ENCODE measurements at regions not wholly inside any gene's neighbourhood (a gene's known extent, or its start where the extent isn't known, plus 50 kb on each side); places are given as distances from the start of the nearest gene placed in this dataset.

- ChIA-PET CTCF (no interaction called here), POLR2A (no interaction called here)
- no peak overlapping the region for H3K27ac ChIP-seq (ENCODE audit: insufficient read depth in 1 of 2, low read depth in 1 of 2, low read length in 2 of 2, poor library complexity in 1 of 2, severe bottlenecking in 2 of 2)
- no peaks in the 10 kb centered on the region for H3K27me3 ChIP-seq (replicated peaks in 2 of 5; ENCODE audit: control insufficient read depth in 4 of 5, insufficient read depth in 5 of 5, low read length in 4 of 5)
- DNase-seq = no peak
- WGBS (ENCODE audit: insufficient coverage) = no CpG with 5 or more reads among the region's 1 CpG
- H3K36me3 ChIP-seq (ENCODE audit: control insufficient read depth in 4 of 4, insufficient read depth in 4 of 4, low read length in 3 of 4) = no peaks in the 10 kb centered on the region
- no peaks in the 10 kb centered on the region for H3K9me3 ChIP-seq (ENCODE audit: control extremely low read depth in 1 of 5, control insufficient read depth in 4 of 5, insufficient read depth in 2 of 5, low read depth in 1 of 5, low read length in 4 of 5)
- H3K4me3 ChIP-seq (ENCODE audit: control insufficient read depth in 1 of 7, extremely low read depth in 1 of 7, insufficient read depth in 4 of 7, low read depth in 2 of 7, low read length in 6 of 7) = no peak overlapping the region
- no peaks in the 10 kb centered on the region for H3K4me1 ChIP-seq (ENCODE audit: control extremely low read depth in 1 of 4, control insufficient read depth in 4 of 4, insufficient read depth in 4 of 4, low read length in 3 of 4)
Measured at GRCh38 chr18:66334534-66334933, 269.4 kb downstream of the CDH19 start.

- 100% methylated on average over 1 of the region's 1 CpG for WGBS (ENCODE audit: insufficient coverage)
- DNase-seq = no peak
- CTCF ChIA-PET = no interaction called here
- Histone ChIP-seq H3K27ac (ENCODE audit: insufficient read depth in 1 of 2, low read depth in 1 of 2, low read length in 2 of 2, poor library complexity in 1 of 2, severe bottlenecking in 2 of 2) (no peak overlapping the region), H3K27me3 (replicated peaks in 2 of 5; ENCODE audit: control insufficient read depth in 4 of 5, insufficient read depth in 5 of 5, low read length in 4 of 5) (no peaks in the 10 kb centered on the region), H3K4me3 (ENCODE audit: control insufficient read depth in 1 of 7, extremely low read depth in 1 of 7, insufficient read depth in 4 of 7, low read depth in 2 of 7, low read length in 6 of 7) (no peak overlapping the region), H3K9me3 (ENCODE audit: control extremely low read depth in 1 of 5, control insufficient read depth in 4 of 5, insufficient read depth in 2 of 5, low read depth in 1 of 5, low read length in 4 of 5) (no peaks in the 10 kb centered on the region), H3K36me3 (ENCODE audit: control insufficient read depth in 4 of 4, insufficient read depth in 4 of 4, low read length in 3 of 4) (no peaks in the 10 kb centered on the region), H3K4me1 (ENCODE audit: control extremely low read depth in 1 of 4, control insufficient read depth in 4 of 4, insufficient read depth in 4 of 4, low read length in 3 of 4) (no peaks in the 10 kb centered on the region)
- POLR2A ChIA-PET = no interaction called here
Measured at GRCh38 chr18:66329716-66330115, 274.2 kb downstream of the CDH19 start.

- no peaks in the 10 kb centered on the region for H3K36me3 ChIP-seq (ENCODE audit: control insufficient read depth in 4 of 4, insufficient read depth in 4 of 4, low read length in 3 of 4)
- ChIA-PET CTCF (no interaction called here), POLR2A (no interaction called here)
- no peak for DNase-seq
- no peaks in the 10 kb centered on the region for H3K9me3 ChIP-seq (ENCODE audit: control extremely low read depth in 1 of 5, control insufficient read depth in 4 of 5, insufficient read depth in 2 of 5, low read depth in 1 of 5, low read length in 4 of 5)
- H3K4me1 ChIP-seq (ENCODE audit: control extremely low read depth in 1 of 4, control insufficient read depth in 4 of 4, insufficient read depth in 4 of 4, low read length in 3 of 4) = no peaks in the 10 kb centered on the region
- H3K27me3 ChIP-seq (replicated peaks in 2 of 5; ENCODE audit: control insufficient read depth in 4 of 5, insufficient read depth in 5 of 5, low read length in 4 of 5) = no peaks in the 10 kb centered on the region
- no peak overlapping the region for H3K4me3 ChIP-seq (ENCODE audit: control insufficient read depth in 1 of 7, extremely low read depth in 1 of 7, insufficient read depth in 4 of 7, low read depth in 2 of 7, low read length in 6 of 7)
- H3K27ac ChIP-seq (ENCODE audit: insufficient read depth in 1 of 2, low read depth in 1 of 2, low read length in 2 of 2, poor library complexity in 1 of 2, severe bottlenecking in 2 of 2) = no peak overlapping the region
- WGBS (ENCODE audit: insufficient coverage) = 83% methylated on average over 1 of the region's 4 CpGs
Measured at GRCh38 chr18:66328296-66328878, 275.5 kb downstream of the CDH19 start.

- H3K36me3 ChIP-seq (ENCODE audit: control insufficient read depth in 4 of 4, insufficient read depth in 4 of 4, low read length in 3 of 4) = no peaks in the 10 kb centered on the region
- CTCF ChIA-PET = no interaction called here
- no peak overlapping the region for H3K27ac ChIP-seq (ENCODE audit: insufficient read depth in 1 of 2, low read depth in 1 of 2, low read length in 2 of 2, poor library complexity in 1 of 2, severe bottlenecking in 2 of 2)
- H3K4me3 ChIP-seq (ENCODE audit: control insufficient read depth in 1 of 7, extremely low read depth in 1 of 7, insufficient read depth in 4 of 7, low read depth in 2 of 7, low read length in 6 of 7) = no peak overlapping the region
- no peaks in the 10 kb centered on the region for H3K27me3 ChIP-seq (replicated peaks in 2 of 5; ENCODE audit: control insufficient read depth in 4 of 5, insufficient read depth in 5 of 5, low read length in 4 of 5)
- H3K9me3 ChIP-seq (ENCODE audit: control extremely low read depth in 1 of 5, control insufficient read depth in 4 of 5, insufficient read depth in 2 of 5, low read depth in 1 of 5, low read length in 4 of 5) = no peaks in the 10 kb centered on the region
- DNase-seq = no peak
- no peaks in the 10 kb centered on the region for H3K4me1 ChIP-seq (ENCODE audit: control extremely low read depth in 1 of 4, control insufficient read depth in 4 of 4, insufficient read depth in 4 of 4, low read length in 3 of 4)
- POLR2A ChIA-PET = no interaction called here
- WGBS (ENCODE audit: insufficient coverage) = 95% methylated on average over 3 of the region's 5 CpGs
Measured at GRCh38 chr18:66325251-66325650, 278.6 kb downstream of the CDH19 start.

GRCh38 chr18:66324616-66325015 is 279.3 kb downstream of the CDH19 start:
- ChIA-PET POLR2A (no interaction called here), CTCF (no interaction called here)
- WGBS (ENCODE audit: insufficient coverage) = 100% methylated on average over 2 of the region's 2 CpGs
- Histone ChIP-seq H3K27me3 (replicated peaks in 2 of 5; ENCODE audit: control insufficient read depth in 4 of 5, insufficient read depth in 5 of 5, low read length in 4 of 5) (no peaks in the 10 kb centered on the region), H3K4me1 (ENCODE audit: control extremely low read depth in 1 of 4, control insufficient read depth in 4 of 4, insufficient read depth in 4 of 4, low read length in 3 of 4) (no peaks in the 10 kb centered on the region), H3K36me3 (ENCODE audit: control insufficient read depth in 4 of 4, insufficient read depth in 4 of 4, low read length in 3 of 4) (no peaks in the 10 kb centered on the region), H3K27ac (ENCODE audit: insufficient read depth in 1 of 2, low read depth in 1 of 2, low read length in 2 of 2, poor library complexity in 1 of 2, severe bottlenecking in 2 of 2) (no peak overlapping the region), H3K9me3 (ENCODE audit: control extremely low read depth in 1 of 5, control insufficient read depth in 4 of 5, insufficient read depth in 2 of 5, low read depth in 1 of 5, low read length in 4 of 5) (no peaks in the 10 kb centered on the region), H3K4me3 (ENCODE audit: control insufficient read depth in 1 of 7, extremely low read depth in 1 of 7, insufficient read depth in 4 of 7, low read depth in 2 of 7, low read length in 6 of 7) (no peak overlapping the region)
- no peak for DNase-seq

GRCh38 chr18:66317243-66318090 is 286.4 kb downstream of the CDH19 start:
- H3K9me3 ChIP-seq (ENCODE audit: control extremely low read depth in 1 of 5, control insufficient read depth in 4 of 5, insufficient read depth in 2 of 5, low read depth in 1 of 5, low read length in 4 of 5) = no peaks in the 10 kb centered on the region
- ChIA-PET CTCF (interaction anchor here (0.6 kb wide), 1 partner anchor 687 kb away, joined by 3 read pairs; no protein-coding TSS in a partner anchor), POLR2A (no interaction called here)
- WGBS (ENCODE audit: insufficient coverage) = 40% methylated on average over 1 of the region's 1 CpG
- no peak overlapping the region for H3K4me3 ChIP-seq (ENCODE audit: control insufficient read depth in 1 of 7, extremely low read depth in 1 of 7, insufficient read depth in 4 of 7, low read depth in 2 of 7, low read length in 6 of 7)
- no peaks in the 10 kb centered on the region for H3K27me3 ChIP-seq (replicated peaks in 2 of 5; ENCODE audit: control insufficient read depth in 4 of 5, insufficient read depth in 5 of 5, low read length in 4 of 5)
- no peaks in the 10 kb centered on the region for H3K36me3 ChIP-seq (ENCODE audit: control insufficient read depth in 4 of 4, insufficient read depth in 4 of 4, low read length in 3 of 4)
- H3K27ac ChIP-seq (ENCODE audit: insufficient read depth in 1 of 2, low read depth in 1 of 2, low read length in 2 of 2, poor library complexity in 1 of 2, severe bottlenecking in 2 of 2) = no peak overlapping the region
- no peaks in the 10 kb centered on the region for H3K4me1 ChIP-seq (ENCODE audit: control extremely low read depth in 1 of 4, control insufficient read depth in 4 of 4, insufficient read depth in 4 of 4, low read length in 3 of 4)
- no peak for DNase-seq

- CTCF ChIA-PET = interaction anchor here (0.6 kb wide), 1 partner anchor 686 kb away, joined by 3 read pairs; no protein-coding TSS in a partner anchor
- WGBS (ENCODE audit: insufficient coverage) = 84% methylated on average over 3 of the region's 4 CpGs
- POLR2A ChIA-PET = no interaction called here
Measured at GRCh38 chr18:66316701-66317100, 287.2 kb downstream of the CDH19 start.

More at GRCh38 chr18:66316701-66317100, 287.2 kb downstream of the CDH19 start:
- no peak for DNase-seq
- H3K27ac ChIP-seq (ENCODE audit: insufficient read depth in 1 of 2, low read depth in 1 of 2, low read length in 2 of 2, poor library complexity in 1 of 2, severe bottlenecking in 2 of 2) = no peak overlapping the region
- H3K27me3 ChIP-seq (replicated peaks in 2 of 5; ENCODE audit: control insufficient read depth in 4 of 5, insufficient read depth in 5 of 5, low read length in 4 of 5) = no peaks in the 10 kb centered on the region
- no peaks in the 10 kb centered on the region for H3K9me3 ChIP-seq (ENCODE audit: control extremely low read depth in 1 of 5, control insufficient read depth in 4 of 5, insufficient read depth in 2 of 5, low read depth in 1 of 5, low read length in 4 of 5)
- no peak overlapping the region for H3K4me3 ChIP-seq (ENCODE audit: control insufficient read depth in 1 of 7, extremely low read depth in 1 of 7, insufficient read depth in 4 of 7, low read depth in 2 of 7, low read length in 6 of 7)
- H3K36me3 ChIP-seq (ENCODE audit: control insufficient read depth in 4 of 4, insufficient read depth in 4 of 4, low read length in 3 of 4) = no peaks in the 10 kb centered on the region
- no peaks in the 10 kb centered on the region for H3K4me1 ChIP-seq (ENCODE audit: control extremely low read depth in 1 of 4, control insufficient read depth in 4 of 4, insufficient read depth in 4 of 4, low read length in 3 of 4)

Data from common myeloid progenitor, CD34-positive (primary cell).